HEK293 (cell line): ENCODE measurements at regions not wholly inside any gene's neighbourhood (a gene's known extent, or its start where the extent isn't known, plus 50 kb on each side); places are given as distances from the start of the nearest gene placed in this dataset.

Experiments
- ZNF658 ChIP-seq: fragments of 450-650 bp; formaldehyde crosslinking; IDR thresholded peaks from 2 replicates; pipeline ENCODE4; 2016; ENCODE audit warnings: missing biosample characterization, missing genetic modification characterization
- TF ChIP-seq, protein P1 (sequence below): fragments of 450-650 bp; formaldehyde crosslinking; IDR thresholded peaks from 2 replicates; pipeline ENCODE4 v1.5.1; 2016; ENCODE audit warnings: missing biosample characterization, missing genetic modification characterization

GRCh38 chr4:123110147-123110546 lies 187.8 kb upstream of the NUDT6 start:
- TF ChIP-seq, protein P1, sequence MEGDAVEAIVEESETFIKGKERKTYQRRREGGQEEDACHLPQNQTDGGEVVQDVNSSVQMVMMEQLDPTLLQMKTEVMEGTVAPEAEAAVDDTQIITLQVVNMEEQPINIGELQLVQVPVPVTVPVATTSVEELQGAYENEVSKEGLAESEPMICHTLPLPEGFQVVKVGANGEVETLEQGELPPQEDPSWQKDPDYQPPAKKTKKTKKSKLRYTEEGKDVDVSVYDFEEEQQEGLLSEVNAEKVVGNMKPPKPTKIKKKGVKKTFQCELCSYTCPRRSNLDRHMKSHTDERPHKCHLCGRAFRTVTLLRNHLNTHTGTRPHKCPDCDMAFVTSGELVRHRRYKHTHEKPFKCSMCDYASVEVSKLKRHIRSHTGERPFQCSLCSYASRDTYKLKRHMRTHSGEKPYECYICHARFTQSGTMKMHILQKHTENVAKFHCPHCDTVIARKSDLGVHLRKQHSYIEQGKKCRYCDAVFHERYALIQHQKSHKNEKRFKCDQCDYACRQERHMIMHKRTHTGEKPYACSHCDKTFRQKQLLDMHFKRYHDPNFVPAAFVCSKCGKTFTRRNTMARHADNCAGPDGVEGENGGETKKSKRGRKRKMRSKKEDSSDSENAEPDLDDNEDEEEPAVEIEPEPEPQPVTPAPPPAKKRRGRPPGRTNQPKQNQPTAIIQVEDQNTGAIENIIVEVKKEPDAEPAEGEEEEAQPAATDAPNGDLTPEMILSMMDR, result no peak
- no peak for TF ChIP-seq ZNF658 (tag by site-specific recombination)
